ENCODE measurements at regions not wholly inside any gene's neighbourhood (a gene's known extent, or its start where the extent isn't known, plus 50 kb on each side); places are given as distances from the start of the nearest gene placed in this dataset.

GRCh38 chr1:79822053-79822452 lies 815.5 kb upstream of the ADGRL4 start:
- no peak for DNase-seq (ENCODE audit: low read depth, low spot score)
- H3K4me1 ChIP-seq (ENCODE audit: insufficient read depth, insufficient read length), result no peaks in the 10 kb centered on the region
- TF ChIP-seq ZNF274 (IDR thresholded peaks at IDR 0.05; ENCODE audit: low read depth, low read length) (no peak), YY1 (IDR thresholded peaks at IDR 0.05; ENCODE audit: insufficient read depth, insufficient read length) (no peak), SUZ12 (IDR thresholded peaks at IDR 0.05; ENCODE audit: extremely low read depth, insufficient read depth, insufficient read length) (no peak)

GRCh38 chr1:79819140-79819539 lies 812.6 kb upstream of the ADGRL4 start:
- TF ChIP-seq ZNF274 (IDR thresholded peaks at IDR 0.05; ENCODE audit: low read depth, low read length) (no peak), SUZ12 (IDR thresholded peaks at IDR 0.05; ENCODE audit: extremely low read depth, insufficient read depth, insufficient read length) (no peak)
- H3K9me3 ChIP-seq (ENCODE audit: insufficient read depth, low read length), result no peaks in the 10 kb centered on the region
- H3K27me3 ChIP-seq (ENCODE audit: insufficient read depth, insufficient read length), result no peaks in the 10 kb centered on the region
- no peak for DNase-seq (ENCODE audit: low read depth, low spot score)
- no peaks in the 10 kb centered on the region for H3K36me3 ChIP-seq (ENCODE audit: insufficient read depth, insufficient read length, low read length)
- no peaks in the 10 kb centered on the region for H3K4me1 ChIP-seq (ENCODE audit: insufficient read depth, insufficient read length)
- no peak overlapping the region for H3K4me3 ChIP-seq (ENCODE audit: insufficient read length, low read depth)
- H3K9ac ChIP-seq (ENCODE audit: insufficient read length, low read depth), result no peak overlapping the region

More at GRCh38 chr1:79822053-79822452, 815.5 kb upstream of the ADGRL4 start:
- no peaks in the 10 kb centered on the region for H3K36me3 ChIP-seq (ENCODE audit: insufficient read depth, insufficient read length, low read length)
- no peak overlapping the region for H3K9ac ChIP-seq (ENCODE audit: insufficient read length, low read depth)
- no peak overlapping the region for H3K4me3 ChIP-seq (ENCODE audit: insufficient read length, low read depth)
- H3K9me3 ChIP-seq (ENCODE audit: insufficient read depth, low read length), result no peaks in the 10 kb centered on the region
- no peaks in the 10 kb centered on the region for H3K27me3 ChIP-seq (ENCODE audit: insufficient read depth, insufficient read length)

DNA sequence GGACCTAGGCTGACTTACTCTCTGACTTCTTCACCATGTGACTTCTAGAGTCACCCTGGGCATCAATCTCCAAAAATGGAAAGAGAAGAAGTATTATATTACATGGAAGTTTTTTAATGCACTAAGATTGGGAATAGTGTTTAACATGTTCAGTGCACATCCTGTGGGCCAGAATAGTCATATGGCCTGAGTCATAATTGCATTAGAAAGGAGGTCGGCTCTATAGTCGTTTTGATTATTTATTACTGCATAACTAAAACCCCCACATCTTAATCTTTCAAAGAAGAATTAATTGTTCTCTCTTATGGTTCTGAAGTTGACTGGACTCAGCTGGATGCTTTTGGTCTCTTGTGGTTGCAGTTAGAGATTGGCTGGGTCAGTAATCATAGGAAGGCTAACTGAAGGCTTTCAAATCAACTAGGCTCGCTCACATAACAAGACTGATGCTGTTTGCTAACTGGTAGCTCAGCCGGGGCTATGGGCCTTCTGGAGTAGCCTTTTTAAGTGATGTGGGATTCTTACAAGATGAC lies 810.6 kb upstream of the ADGRL4 start:
- no peak for DNase-seq (ENCODE audit: low read depth, low spot score)
- no peaks in the 10 kb centered on the region for H3K36me3 ChIP-seq (ENCODE audit: insufficient read depth, insufficient read length, low read length)
- no peaks in the 10 kb centered on the region for H3K4me1 ChIP-seq (ENCODE audit: insufficient read depth, insufficient read length)
- H3K27me3 ChIP-seq (ENCODE audit: insufficient read depth, insufficient read length), result no peaks in the 10 kb centered on the region
- H3K9ac ChIP-seq (ENCODE audit: insufficient read length, low read depth), result no peak overlapping the region
- TF ChIP-seq SUZ12 (IDR thresholded peaks at IDR 0.05; ENCODE audit: extremely low read depth, insufficient read depth, insufficient read length) (no peak), ZNF274 (IDR thresholded peaks at IDR 0.05; ENCODE audit: low read depth, low read length) (no peak), YY1 (IDR thresholded peaks at IDR 0.05; ENCODE audit: insufficient read depth, insufficient read length) (no peak)
- H3K4me3 ChIP-seq (ENCODE audit: insufficient read length, low read depth), result no peak overlapping the region
- H3K9me3 ChIP-seq (ENCODE audit: insufficient read depth, low read length), result no peaks in the 10 kb centered on the region

DNA sequence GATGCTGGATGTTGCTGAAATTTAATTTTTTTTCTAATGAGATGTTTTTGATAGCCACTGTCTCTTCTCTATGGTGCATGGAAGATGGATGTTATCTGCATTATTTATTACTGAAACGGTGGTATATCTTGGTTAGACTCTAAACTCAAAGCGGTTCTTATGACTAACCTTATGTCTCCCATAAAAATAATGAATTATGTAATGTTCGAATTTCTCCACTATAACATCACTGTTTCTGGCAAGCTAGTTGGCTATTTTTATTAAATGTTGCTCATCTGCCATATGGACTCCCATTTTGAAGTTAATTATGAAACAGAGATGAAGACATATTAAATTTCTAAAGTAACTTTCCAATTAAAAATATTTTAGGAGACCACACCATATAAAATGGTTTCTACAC lies 808.6 kb upstream of the ADGRL4 start:
- no peaks in the 10 kb centered on the region for H3K36me3 ChIP-seq (ENCODE audit: insufficient read depth, insufficient read length, low read length)
- no peaks in the 10 kb centered on the region for H3K9me3 ChIP-seq (ENCODE audit: insufficient read depth, low read length)
- no peaks in the 10 kb centered on the region for H3K4me1 ChIP-seq (ENCODE audit: insufficient read depth, insufficient read length)
- no peak overlapping the region for H3K9ac ChIP-seq (ENCODE audit: insufficient read length, low read depth)
- DNase-seq (ENCODE audit: low read depth, low spot score), result no peak
- H3K4me3 ChIP-seq (ENCODE audit: insufficient read length, low read depth), result no peak overlapping the region
- no peak for TF ChIP-seq YY1 (IDR thresholded peaks at IDR 0.05; ENCODE audit: insufficient read depth, insufficient read length)
- no peak for TF ChIP-seq ZNF274 (IDR thresholded peaks at IDR 0.05; ENCODE audit: low read depth, low read length)
- no peak for TF ChIP-seq SUZ12 (IDR thresholded peaks at IDR 0.05; ENCODE audit: extremely low read depth, insufficient read depth, insufficient read length)
- H3K27me3 ChIP-seq (ENCODE audit: insufficient read depth, insufficient read length), result no peaks in the 10 kb centered on the region

DNA sequence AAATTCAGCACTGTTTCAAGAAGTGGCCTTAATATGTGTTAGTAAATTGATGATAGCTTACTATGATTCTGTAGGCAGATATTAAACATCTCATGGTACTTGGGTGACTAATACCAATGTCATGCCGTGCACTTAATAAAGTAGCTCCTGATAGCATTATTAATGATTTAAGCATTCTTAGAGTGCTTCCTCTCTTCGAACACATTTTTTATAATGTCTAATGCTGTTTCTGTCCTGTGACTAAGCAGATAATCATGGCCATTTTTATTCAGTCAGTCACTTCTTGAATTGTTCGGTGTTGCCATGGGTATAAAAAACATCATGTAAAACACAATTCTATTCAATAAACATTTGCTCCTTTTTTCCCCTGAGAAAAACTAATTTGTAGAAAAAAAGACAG lies 804.6 kb upstream of the ADGRL4 start:
- H3K9me3 ChIP-seq (ENCODE audit: insufficient read depth, low read length), result no peaks in the 10 kb centered on the region; the same call in 1 of the 2 replicates
- H3K4me1 ChIP-seq (ENCODE audit: insufficient read depth, insufficient read length), result no peaks in the 10 kb centered on the region
- TF ChIP-seq YY1 (IDR thresholded peaks at IDR 0.05; ENCODE audit: insufficient read depth, insufficient read length) (no peak), ZNF274 (IDR thresholded peaks at IDR 0.05; ENCODE audit: low read depth, low read length) (no peak), SUZ12 (IDR thresholded peaks at IDR 0.05; ENCODE audit: extremely low read depth, insufficient read depth, insufficient read length) (no peak)
- no peaks in the 10 kb centered on the region for H3K27me3 ChIP-seq (ENCODE audit: insufficient read depth, insufficient read length)
- no peak overlapping the region for H3K4me3 ChIP-seq (ENCODE audit: insufficient read length, low read depth)
- no peak for DNase-seq (ENCODE audit: low read depth, low spot score)
- no peaks in the 10 kb centered on the region for H3K36me3 ChIP-seq (ENCODE audit: insufficient read depth, insufficient read length, low read length)
- H3K9ac ChIP-seq (ENCODE audit: insufficient read length, low read depth), result no peak overlapping the region

GRCh38 chr1:79808816-79809475 lies 802.4 kb upstream of the ADGRL4 start:
- TF ChIP-seq SUZ12 (IDR thresholded peaks at IDR 0.05; ENCODE audit: extremely low read depth, insufficient read depth, insufficient read length), result no peak
- TF ChIP-seq YY1 (IDR thresholded peaks at IDR 0.05; ENCODE audit: insufficient read depth, insufficient read length), result no peak
- TF ChIP-seq ZNF274 (IDR thresholded peaks at IDR 0.05; ENCODE audit: low read depth, low read length), result no peak
- H3K4me1 ChIP-seq (ENCODE audit: insufficient read depth, insufficient read length), result no peaks in the 10 kb centered on the region
- H3K4me3 ChIP-seq (ENCODE audit: insufficient read length, low read depth), result no peak overlapping the region

DNA sequence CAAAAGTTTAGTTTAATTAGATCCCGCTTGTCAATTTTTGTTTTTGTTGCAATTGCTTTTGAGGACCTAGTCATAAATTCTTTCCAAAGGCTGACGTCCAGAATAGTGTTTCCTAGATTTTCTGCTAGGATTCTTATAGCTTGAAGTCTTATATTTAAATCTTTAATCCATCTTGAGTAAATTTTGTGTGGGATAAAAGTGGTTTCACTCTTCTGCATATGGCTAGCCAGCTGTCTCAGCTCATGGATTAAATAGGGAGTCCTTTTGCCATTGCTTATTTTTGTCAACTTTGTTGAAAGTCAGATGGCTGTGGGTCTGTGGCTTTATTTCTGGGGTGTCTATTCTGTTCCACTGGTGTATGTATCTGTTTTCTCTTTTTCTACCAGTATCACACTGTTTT lies 801.3 kb upstream of the ADGRL4 start:
- TF ChIP-seq YY1 (IDR thresholded peaks at IDR 0.05; ENCODE audit: insufficient read depth, insufficient read length), result no peak
- TF ChIP-seq ZNF274 (IDR thresholded peaks at IDR 0.05; ENCODE audit: low read depth, low read length), result no peak
- TF ChIP-seq SUZ12 (IDR thresholded peaks at IDR 0.05; ENCODE audit: extremely low read depth, insufficient read depth, insufficient read length), result no peak
- Histone ChIP-seq H3K9me3 (ENCODE audit: insufficient read depth, low read length) (no peaks in the 10 kb centered on the region; the same call in 1 of the 2 replicates), H3K9ac (ENCODE audit: insufficient read length, low read depth) (no peak overlapping the region)

More at GRCh38 chr1:79808816-79809475, 802.4 kb upstream of the ADGRL4 start:
- H3K9ac ChIP-seq (ENCODE audit: insufficient read length, low read depth), result no peak overlapping the region
- no peaks in the 10 kb centered on the region for H3K27me3 ChIP-seq (ENCODE audit: insufficient read depth, insufficient read length)
- no peaks in the 10 kb centered on the region for H3K36me3 ChIP-seq (ENCODE audit: insufficient read depth, insufficient read length, low read length)
- no peak for DNase-seq (ENCODE audit: low read depth, low spot score)
- H3K9me3 ChIP-seq (ENCODE audit: insufficient read depth, low read length), result no peaks in the 10 kb centered on the region; the same call in 1 of the 2 replicates

More for the DNA sequence above, 801.3 kb upstream of the ADGRL4 start:
- no peaks in the 10 kb centered on the region for H3K4me1 ChIP-seq (ENCODE audit: insufficient read depth, insufficient read length)
- no peak overlapping the region for H3K4me3 ChIP-seq (ENCODE audit: insufficient read length, low read depth)
- no peaks in the 10 kb centered on the region for H3K36me3 ChIP-seq (ENCODE audit: insufficient read depth, insufficient read length, low read length)
- DNase-seq (ENCODE audit: low read depth, low spot score), result no peak
- H3K27me3 ChIP-seq (ENCODE audit: insufficient read depth, insufficient read length), result no peaks in the 10 kb centered on the region
